ENCODE measurements at regions not wholly inside any gene's neighbourhood (a gene's known extent, or its start where the extent isn't known, plus 50 kb on each side); places are given as distances from the start of the nearest gene placed in this dataset.
"Not testable (repeated sequence)": the region's sequence is repeated elsewhere in the genome, so short reads cannot be mapped to it uniquely, and the experiment has no call there.

DNA sequence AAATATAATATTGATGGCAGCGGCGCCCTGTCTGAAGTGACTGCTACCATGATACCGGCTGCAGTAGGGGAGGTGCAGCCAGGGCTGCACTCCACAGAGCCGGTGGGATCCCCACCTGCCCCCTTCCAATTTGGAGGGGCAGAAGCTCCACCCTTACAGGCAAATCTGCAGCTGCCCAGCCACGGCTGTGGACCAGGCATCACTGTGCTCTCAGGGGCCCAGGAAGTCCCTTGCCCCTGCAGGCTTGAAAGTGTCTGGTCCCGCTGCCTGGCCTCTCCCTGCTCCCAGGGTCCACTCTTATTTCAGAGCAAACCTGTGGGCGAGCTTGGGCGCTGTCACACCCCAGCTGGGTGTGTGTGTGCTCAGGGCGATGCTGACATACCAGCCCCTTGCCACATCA is 172.7 kb upstream of the SMIM30 start:
- DNase-seq: no peak

DNA sequence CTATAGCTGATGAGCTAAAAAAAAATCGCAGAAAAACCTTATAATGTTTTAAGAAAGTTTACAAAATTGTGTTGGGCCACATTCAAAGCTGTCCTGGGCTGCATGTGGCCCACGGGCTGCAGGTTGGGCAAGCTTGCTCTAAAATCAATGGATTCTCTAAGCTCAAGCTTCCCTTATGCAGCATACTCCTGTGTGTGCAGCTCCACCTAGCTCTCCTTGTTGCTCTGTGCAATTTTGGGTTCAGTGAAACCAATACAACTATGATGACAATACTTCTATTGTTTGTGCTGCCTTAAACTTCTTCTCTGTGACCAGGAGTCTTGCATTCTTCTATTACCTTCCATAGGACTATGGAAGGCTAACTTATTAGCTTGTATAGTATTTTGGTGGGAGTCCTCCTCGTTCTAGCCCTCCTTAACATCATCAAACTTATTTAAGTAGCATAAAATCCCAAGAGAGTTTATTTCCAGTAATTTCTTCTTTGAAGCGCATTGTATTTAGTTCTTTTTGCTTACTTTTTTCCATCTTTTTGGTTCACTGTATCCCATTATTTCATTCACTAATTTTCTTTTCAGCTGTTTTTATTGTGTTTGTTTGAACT is 170.9 kb upstream of the SMIM30 start:
- no peak for DNase-seq

DNA sequence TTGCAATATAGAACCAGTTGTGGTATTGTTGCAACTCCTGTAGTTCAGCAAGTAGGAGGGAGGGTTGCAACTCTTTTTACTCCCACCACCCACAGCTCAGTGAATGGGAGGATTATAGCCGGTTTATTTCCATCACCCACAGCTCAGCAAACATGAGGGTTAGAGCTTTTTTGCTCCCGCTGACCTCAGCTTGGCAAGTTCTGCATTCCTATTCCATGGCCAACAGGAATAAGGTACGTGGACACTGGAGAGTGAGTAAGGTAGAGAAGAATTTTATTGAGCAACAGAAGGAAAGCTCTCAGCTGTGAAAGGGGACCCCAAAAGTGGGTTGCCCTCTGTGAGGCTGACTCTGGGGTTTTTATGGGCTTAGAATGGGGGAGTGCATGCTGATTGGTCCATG is 167.1 kb upstream of the SMIM30 start:
- DNase-seq: no peak

DNA sequence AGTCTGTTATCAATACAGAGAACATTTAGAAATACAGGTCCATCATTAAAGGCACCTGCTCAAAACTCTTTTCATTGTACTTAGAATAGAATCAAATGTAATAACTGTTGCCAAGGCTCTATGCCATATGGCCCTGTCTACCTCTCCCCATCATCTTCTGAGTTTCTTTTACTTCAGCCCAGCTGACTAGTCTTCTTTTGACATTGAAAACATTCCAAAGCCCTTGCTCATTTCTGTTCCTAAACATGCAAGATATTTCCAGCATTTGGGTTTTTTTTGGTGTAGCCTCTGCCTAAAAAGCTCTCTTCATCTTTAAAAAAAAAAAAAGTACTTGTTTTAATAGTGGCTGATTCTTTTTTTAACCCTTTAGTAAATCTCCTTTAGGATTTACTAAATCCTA is 165.5 kb upstream of the SMIM30 start:
- no peak for DNase-seq

DNA sequence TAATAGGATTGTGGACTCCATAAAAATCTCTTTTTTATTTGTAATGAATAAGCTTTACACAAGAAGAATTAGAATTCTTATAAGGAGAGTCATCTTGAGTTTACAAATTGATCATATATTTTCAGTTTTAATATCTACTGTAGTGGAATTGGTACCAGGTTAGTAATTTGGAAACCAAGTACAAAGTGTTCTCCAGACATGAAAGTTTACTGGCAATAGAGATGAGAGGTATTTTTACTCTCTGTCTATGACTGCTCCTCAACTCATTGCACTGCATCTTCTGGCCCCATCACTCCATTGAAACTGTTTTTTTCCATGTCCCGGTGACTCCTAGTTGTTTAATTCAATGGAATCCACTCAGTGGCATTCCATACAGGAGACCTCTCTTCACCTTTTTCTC is 164.5 kb upstream of the SMIM30 start:
- DNase-seq: no peak

DNA sequence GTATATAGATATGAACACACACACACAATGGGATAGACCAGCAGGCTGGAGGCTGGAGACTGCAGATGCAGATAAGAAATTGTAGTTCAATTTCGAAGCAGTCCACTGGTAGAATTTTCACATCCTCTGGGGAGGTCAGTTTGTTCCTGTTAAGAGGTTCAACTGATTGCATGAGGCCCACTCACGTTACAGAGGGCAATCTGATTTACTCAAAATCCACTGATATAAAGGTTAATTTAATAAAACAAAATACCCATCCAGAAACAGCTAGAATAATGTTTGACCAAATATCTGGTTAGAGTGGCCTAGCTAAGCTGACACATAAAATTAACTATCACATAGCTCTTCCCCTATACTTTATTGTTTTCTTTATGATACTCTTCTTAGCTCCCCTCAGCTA is 162.9 kb upstream of the SMIM30 start:
- no peak for DNase-seq

DNA sequence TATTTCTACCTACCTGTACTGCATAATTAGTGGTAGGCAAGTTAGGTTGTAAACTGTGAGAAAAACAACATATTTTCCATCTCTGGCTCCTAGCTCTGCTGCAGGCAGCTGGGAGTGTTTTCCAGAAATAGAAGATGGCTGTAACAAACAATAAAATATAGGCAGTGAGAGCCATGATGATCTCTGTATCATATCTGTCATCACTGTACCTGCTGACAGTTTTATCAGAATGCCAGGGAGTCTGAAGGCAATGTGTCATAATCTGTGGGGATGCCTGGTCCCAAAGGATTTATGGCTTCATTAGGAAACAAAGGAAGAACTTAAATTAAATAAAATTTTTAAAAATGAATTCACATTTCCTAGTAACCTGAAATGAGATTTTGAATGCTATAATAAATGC is 160.9 kb upstream of the SMIM30 start:
- no peak for DNase-seq

DNA sequence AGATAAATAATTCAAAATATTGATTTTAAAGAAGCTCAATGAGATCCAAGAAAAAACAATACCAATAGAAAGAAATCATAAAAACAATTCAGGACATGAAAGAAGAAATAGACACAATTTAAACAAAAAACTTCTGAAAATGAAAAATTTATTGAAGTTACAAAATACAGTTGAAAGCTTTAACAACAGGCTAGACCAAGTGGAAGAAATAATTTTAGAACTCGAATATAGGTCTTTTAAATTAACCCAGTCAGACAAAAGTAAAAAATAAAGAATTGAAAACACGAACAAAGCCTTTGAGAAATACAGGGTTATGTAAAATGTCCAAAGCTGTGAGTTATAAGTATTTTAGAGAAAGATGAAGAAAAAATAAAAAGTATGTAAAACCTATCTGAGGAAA is 152.4 kb upstream of the SMIM30 start:
- DNase-seq: no peak

DNA sequence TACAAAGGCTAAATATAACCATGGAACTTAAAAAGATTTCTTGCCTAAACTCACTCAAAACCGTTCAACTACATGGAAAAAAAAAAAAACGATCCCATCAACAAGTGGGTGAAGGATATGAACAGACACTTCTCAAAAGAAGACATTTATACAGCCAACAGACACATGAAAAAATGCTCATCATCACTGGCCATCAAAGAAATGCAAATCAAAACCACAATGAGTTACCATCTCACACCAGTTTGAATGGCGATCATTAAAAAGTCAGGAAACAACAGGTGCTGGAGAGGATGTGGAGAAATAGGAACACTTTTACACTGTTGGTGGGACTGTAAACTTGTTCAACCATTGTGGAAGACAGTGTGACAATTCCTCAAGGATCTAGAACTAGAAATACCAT is 151.2 kb upstream of the SMIM30 start:
- not testable (repeated sequence) for DNase-seq

DNA sequence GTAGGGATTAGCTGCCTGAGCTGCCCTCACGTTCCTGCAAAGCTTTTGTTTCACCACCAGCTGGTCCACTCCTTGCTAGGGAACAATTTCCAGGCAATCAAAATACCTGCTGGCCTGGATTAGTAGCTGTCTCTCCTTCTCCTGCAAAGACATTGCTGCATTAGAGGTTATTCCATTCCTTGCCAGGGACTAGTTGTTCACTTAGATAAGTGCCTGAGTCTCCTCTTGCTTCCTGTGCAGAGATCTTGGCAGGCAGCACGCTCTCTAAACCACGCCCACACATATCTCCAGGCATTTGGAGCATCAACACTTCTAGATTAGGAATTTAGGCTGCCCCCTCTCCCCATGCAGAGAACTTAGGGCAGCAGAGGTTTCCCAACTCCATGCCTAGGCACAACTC is 150.4 kb upstream of the SMIM30 start:
- DNase-seq: no peak

DNA sequence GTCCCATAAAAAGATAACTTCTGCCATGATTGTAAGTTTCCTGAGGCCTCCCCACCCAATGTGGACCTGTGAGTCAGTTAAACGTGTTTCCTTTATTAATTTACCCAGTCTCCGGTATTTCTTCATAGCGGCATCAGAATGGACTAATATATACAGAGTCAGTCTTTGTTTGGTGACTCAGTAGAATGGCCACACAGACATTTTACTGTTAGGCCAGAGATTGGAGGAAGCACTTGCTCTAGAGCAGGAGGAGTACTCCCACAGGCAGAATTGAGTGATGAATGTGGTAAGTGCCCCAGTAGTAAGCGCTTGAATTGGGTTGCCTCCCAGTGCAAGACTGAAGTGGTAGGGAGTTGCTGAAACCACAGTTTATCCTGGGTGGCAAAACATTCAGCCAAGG is 149.5 kb upstream of the SMIM30 start:
- no peak for DNase-seq

DNA sequence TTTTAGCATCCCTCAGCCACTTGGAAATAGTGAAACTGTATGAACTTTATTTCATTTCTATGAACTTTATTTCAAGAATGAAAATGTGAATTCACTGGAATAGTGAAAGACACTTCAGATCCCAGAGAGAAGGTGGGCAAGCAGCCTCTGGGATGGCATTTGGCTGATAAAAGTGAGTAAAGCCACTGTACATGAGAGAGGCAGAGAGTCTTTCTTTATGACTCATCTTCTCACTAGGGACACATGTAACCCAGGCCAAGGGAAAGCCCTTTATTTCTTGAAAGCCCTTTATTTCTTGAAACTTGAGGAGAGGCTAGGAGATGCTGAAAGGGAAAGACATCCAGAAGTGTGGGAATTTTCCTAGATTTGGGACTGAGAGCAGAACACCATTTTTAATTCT is 148.9 kb upstream of the SMIM30 start:
- no peak for DNase-seq

DNA sequence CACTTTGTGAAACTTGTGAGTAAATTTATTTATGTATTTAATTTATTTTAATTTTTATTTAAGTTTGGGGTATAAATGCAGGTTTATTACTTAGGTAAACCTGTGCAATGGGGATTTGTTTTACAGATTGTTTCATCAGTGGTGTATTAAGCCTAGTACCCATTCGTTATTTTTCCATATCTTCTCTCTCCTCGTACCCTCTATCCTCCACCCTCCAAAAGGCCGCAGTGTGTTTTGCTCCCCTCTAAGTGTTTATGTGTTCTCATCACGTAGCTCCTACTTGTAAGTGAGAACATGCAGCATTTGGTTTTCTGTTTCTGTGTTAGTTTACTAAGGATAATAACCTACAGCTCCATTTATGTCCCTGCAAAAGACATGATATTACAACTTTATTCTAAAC is 145.4 kb upstream of the SMIM30 start:
- DNase-seq: no peak

DNA sequence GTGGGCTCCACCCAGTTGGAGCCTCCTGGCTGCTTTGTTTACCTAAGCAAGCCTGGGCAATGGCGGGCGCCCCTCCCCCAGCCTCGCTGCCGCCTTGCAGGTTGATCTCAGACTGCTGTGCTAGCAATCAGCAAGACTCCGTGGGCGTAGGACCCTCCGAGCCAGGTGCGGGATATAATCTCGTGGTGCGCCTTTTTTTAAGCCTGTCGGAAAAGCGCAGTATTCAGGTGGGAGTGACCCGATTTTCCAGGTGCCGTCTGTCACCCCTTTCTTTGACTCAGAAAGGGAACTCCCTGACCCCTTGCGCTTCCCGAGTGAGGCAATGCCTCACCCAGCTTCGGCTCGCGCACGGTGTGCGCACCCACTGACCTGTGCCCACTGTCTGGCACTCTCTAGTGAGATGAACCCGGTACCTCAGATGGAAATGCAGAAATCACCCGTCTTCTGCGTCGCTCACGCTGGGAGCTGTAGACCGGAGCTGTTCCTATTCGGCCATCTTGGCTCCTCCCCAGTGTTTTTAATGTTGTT is 144.9 kb upstream of the SMIM30 start:
- DNase-seq: not testable (repeated sequence)

DNA sequence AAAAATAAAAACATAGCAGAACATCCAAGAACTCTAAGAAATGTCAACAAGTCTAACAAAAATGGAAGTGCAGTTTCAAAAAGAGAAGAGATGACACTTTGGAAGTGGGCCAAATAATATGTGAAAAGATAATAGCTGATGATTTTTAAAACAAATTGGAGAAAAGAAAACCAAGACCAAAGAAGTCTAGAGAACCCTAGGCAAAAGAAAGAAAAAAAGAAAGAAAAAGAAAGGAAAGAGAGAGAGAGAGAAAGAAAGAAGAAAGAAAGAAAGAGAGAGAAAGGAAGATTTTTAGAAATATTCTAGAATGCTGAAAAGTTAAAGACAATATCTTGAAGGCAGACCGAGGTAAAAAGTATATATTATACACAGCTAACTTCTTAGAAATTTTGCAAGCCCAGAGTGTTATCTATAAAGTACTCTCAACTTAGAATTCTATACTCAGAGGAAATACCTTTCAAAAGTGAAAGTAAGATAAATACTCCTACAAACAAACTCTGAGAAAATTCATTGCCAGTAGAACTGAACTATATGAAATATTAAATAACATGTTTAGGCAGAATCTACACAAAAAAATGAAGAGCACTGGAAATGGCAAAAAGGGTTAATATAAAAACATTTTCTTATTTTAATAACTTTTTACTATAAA is 138.7 kb upstream of the SMIM30 start:
- DNase-seq: no peak

DNA sequence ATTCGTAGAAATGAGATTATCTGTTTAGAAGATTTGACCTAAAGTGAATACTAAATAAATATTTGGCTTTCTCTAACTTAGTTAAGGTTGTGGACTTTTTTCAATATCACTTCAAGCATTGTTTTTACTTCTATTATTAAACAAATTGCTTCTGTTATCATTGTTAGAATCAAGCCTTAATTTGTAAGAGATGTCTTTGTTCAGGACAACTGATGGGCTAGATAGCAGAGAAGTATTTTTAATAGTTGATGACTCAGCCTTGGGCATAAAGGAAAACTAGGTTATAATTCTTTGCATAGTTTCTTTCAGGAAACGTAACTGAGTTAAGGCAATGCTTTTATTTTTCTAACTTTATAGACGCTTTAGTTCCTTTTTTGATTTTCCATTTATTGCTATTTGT is 128.8 kb upstream of the SMIM30 start:
- no peak for DNase-seq

DNA sequence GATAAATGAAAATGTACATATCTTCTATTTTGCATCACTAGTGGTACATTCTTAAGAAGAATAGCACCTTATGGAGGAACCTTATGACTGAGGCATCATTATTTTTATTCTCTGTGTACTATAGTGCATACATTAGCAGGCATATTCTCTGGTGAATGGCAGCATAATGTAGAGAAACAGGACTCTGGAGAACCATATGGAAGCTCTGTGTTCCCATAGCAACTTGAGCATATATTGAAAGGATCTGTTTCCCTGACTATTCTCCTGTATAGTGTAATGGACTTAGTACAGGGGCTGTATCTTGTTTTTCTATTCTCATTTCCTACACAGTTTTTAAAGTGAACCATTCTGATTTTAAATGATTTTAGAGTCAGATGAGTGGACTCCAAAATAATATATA is 128.4 kb upstream of the SMIM30 start:
- DNase-seq: no peak

DNA sequence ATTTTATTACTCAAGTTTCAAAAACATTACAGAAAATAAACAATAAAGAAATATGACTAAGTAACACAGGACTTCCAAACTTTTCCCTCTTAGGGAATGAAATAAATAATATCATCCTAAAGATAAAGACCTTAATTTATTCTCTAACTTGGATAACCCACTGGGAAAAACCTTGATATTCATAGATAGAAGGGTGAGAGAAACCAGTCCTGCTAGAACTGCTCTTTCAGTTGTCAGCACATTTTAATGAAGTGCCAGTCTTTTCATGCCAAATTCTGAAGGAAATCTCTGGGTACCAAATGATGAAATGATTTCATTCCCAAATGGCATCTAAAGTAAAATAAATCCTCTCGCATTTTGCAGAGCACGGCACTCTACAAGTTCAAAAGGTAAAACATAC is 114.5 kb upstream of the SMIM30 start:
- no peak for DNase-seq

DNA sequence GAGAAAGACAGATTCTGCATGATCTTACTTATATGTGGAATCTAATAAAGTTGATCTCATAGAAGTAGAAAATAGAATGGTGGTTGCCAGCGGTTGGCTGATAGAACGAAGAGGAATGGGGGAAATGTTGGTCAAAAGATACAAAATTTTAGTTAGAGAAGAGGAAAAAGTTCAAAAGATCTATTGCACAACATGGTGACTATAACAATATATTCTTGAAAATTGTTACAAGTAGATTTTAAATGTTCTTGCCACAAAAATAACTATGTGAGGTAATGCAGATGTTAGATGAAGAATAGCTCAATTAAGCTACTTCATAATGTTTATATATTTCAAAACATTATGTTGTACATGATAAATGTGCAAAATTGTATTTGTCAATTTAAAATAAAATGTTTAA is 112.3 kb upstream of the SMIM30 start:
- no peak for DNase-seq

DNA sequence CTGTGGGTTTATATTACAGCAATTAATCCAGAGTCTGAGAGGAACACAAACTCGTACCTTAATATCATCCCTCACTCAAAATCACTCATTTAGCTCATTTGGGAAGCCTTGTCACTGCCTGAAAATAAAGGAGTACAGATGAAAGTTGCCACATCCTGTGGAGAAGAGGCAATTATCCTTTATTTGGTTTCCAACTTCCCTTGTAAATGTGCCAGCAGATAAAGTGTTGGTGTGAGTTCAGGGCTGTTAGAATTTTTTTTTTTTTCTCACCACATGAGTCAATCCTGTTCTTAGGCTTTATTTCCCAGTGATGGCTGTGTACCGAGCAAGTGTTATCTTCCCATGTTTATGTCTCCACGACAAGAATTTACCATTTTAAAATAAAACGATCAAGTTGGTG is 99.0 kb upstream of the SMIM30 start:
- no peak for DNase-seq

DNA sequence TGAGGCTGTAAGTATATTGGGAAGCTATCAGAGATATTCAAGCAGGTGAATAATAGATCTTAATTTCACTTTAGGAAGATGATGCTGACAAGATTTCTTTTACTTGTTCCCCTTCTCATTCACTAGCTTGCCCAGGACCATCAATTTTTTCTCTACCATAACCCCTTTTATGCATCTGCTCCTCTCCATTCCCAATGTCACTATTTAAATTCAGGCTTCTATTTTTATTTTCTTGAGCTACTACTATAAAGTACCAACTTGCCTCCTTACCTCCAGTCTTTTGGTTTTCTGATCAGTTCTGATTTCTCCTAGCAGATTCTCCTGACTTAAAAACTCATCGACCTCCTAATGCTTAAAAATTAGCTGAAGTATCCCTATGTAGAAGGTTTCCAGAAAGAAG is 97.7 kb upstream of the SMIM30 start:
- no peak for DNase-seq

DNA sequence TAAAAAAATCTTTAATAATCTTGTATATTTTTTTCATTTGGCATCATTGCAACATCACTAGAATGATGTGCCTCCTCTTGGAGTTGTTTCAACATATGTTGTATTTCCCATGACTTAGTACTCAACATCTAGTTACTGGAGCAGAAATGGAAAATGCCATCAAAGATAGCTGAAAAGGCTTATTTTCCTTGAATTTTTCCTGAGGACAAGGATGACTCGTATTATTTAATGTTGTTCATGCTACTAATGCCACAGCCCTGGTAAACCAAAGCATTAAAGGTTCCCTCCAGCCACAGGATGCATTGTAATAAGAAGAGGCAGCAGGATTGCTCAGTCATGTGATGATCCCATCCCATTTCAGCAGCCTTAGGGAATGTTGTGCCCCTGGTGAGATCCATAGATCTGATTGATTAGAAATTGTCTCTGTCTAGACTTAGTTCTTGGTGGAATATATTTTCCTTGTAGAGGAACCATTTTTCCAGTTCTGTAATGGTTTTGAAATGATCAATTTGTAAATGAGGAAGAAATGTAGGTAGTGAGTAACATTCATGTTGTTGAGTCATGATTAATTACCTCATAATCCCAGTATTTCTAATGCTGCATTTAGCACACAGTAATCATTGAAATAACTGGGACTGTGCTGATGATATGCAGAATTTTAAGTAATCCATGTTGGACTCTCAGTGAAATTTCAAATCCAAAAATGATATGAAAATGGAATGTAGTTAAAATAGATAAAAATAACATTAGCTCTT is 91.3 kb upstream of the SMIM30 start:
- DNase-seq: no peak

DNA sequence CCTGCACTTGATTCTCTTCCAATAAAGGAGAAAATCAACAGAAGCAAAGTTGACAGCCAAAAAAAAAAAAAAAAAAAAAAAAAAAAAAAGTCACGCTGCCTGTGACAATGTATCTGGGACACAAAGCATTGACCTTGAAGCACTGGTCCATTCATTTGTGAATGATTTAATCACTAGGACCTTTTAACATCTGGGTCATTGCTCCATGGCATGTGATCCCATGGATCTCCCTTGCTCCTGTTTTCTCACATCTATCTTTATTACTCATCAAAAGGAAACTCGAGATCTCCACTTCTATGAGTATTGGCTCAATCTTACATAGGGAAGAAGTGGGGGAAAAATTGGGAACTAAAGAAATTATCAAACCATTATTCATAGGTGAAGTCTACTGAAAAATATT is 89.6 kb upstream of the SMIM30 start:
- no peak for DNase-seq

DNA sequence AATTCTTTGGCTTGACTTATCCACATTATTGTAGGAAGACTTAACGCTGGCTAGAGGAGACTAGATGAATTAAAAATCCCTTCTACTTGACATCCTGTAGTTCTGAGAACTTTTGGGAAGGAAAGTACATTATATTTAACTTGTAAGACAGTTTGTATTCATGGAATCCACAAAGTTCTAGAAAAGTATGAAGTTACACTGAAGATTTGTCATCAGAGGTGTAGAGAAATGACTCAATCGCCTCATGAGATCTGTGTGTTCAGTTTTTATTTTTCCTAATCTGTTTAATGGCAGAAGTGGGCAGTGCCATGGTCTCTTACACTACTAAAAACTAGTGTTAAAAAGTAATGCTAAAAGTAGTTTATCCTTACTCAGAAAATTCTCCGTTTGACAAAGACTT is 89.1 kb upstream of the SMIM30 start:
- DNase-seq: no peak
